H1 (cell line): ENCODE measurements at regions not wholly inside any gene's neighbourhood (a gene's known extent, or its start where the extent isn't known, plus 50 kb on each side); places are given as distances from the start of the nearest gene placed in this dataset.

Source experiments
- FOSL1 ChIP-seq: IDR thresholded peaks from 2 replicates; pipeline ENCODE4 v1.6.1; 2011; ENCODE audit warnings: mild to moderate bottlenecking, low read depth, low read length, moderate library complexity; ENCODE audit not compliant: insufficient read depth
- TAF1 ChIP-seq: IDR thresholded peaks from 2 replicates; pipeline ENCODE4 v1.6.1; 2011; ENCODE audit warnings: mild to moderate bottlenecking, low read depth, low read length
- TF ChIP-seq, protein P1 (sequence below), 3 experiments: IDR thresholded peaks; 1 replicate in 2 of 3; 2 replicates in 1 of 3; pipeline versions ENCODE4 v1.5.1 to v1.6.1; 2011; ENCODE audit warnings: low read length in 3 of 3, mild to moderate bottlenecking in 3 of 3, inconsistent platforms in 2 of 3, low read depth in 1 of 3, moderate library complexity in 1 of 3; ENCODE audit not compliant: insufficient read depth in 1 of 3; ENCODE audit errors: control extremely low read depth in 1 of 3

DNA sequence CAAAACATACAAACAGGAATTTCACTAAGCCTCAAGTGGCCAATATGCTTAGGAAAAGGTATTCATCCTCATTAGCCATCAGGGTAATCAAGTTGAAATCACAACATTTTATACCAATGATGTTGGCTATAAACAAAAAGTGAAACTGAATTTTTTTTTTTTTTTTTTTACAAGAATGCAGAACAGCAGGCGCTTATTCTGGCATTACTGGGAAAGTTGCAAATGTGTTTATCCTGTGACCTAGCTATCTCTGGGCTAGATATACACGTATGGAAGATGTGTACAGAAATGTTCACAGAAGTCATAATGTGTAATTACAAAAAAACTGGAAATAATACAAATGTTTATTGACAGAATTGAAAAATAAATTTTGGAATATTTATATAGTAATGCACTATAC is 1430.4 kb upstream of the TENM3 start:
- TF ChIP-seq, protein P1, sequence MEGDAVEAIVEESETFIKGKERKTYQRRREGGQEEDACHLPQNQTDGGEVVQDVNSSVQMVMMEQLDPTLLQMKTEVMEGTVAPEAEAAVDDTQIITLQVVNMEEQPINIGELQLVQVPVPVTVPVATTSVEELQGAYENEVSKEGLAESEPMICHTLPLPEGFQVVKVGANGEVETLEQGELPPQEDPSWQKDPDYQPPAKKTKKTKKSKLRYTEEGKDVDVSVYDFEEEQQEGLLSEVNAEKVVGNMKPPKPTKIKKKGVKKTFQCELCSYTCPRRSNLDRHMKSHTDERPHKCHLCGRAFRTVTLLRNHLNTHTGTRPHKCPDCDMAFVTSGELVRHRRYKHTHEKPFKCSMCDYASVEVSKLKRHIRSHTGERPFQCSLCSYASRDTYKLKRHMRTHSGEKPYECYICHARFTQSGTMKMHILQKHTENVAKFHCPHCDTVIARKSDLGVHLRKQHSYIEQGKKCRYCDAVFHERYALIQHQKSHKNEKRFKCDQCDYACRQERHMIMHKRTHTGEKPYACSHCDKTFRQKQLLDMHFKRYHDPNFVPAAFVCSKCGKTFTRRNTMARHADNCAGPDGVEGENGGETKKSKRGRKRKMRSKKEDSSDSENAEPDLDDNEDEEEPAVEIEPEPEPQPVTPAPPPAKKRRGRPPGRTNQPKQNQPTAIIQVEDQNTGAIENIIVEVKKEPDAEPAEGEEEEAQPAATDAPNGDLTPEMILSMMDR (IDR thresholded peaks at IDR 0.05; ENCODE audit: control extremely low read depth in 1 of 3, insufficient read depth in 1 of 3, low read depth in 1 of 3, low read length in 3 of 3): no peak
- TF ChIP-seq TAF1 (no peak), FOSL1 (no peak)
